GM21515 (cell line): ENCODE measurements at regions not wholly inside any gene's neighbourhood (a gene's known extent, or its start where the extent isn't known, plus 50 kb on each side); places are given as distances from the start of the nearest gene placed in this dataset.

Source experiments
- ATAC-seq: cut with Tn5 transposase; IDR thresholded peaks from one replicate; pipeline ENCODE4 v1.9.1; 2021; ENCODE audit not compliant: unreplicated experiment

- ATAC-seq = no peak
Observed at GRCh38 chr18:55863876-55864275, 275.9 kb upstream of the TCF4 start.

GRCh38 chr18:55863391-55863706 lies 275.4 kb upstream of the TCF4 start:
- no peak for ATAC-seq

GRCh38 chr18:55862693-55863390 lies 274.9 kb upstream of the TCF4 start:
- no peak for ATAC-seq

- no peak for ATAC-seq
Observed at GRCh38 chr18:55861266-55861665, 273.3 kb upstream of the TCF4 start.

GRCh38 chr18:55858661-55859515 lies 270.9 kb upstream of the TCF4 start:
- ATAC-seq = no peak

GRCh38 chr18:55857956-55858355 lies 270.0 kb upstream of the TCF4 start:
- no peak for ATAC-seq

GRCh38 chr18:55857409-55857808 lies 269.4 kb upstream of the TCF4 start:
- no peak for ATAC-seq

- ATAC-seq = no peak
Observed at GRCh38 chr18:55856679-55857078, 268.7 kb upstream of the TCF4 start.

- no peak for ATAC-seq
Observed at GRCh38 chr18:55856229-55856628, 268.2 kb upstream of the TCF4 start.

- no peak for ATAC-seq
Observed at GRCh38 chr18:55853268-55853667, 265.3 kb upstream of the TCF4 start.

GRCh38 chr18:55850904-55851303 lies 262.9 kb upstream of the TCF4 start:
- no peak for ATAC-seq

GRCh38 chr18:55849391-55849790 lies 261.4 kb upstream of the TCF4 start:
- ATAC-seq = no peak

- no peak for ATAC-seq
Observed at GRCh38 chr18:55847960-55848359, 260.0 kb upstream of the TCF4 start.

GRCh38 chr18:55845221-55845620 lies 257.2 kb upstream of the TCF4 start:
- no peak for ATAC-seq

GRCh38 chr18:55844382-55844781 lies 256.4 kb upstream of the TCF4 start:
- no peak for ATAC-seq

- no peak for ATAC-seq
Observed at GRCh38 chr18:55841314-55841713, 253.3 kb upstream of the TCF4 start.

GRCh38 chr18:55840601-55841170 lies 252.7 kb upstream of the TCF4 start:
- ATAC-seq = no peak

GRCh38 chr18:55839343-55839742 lies 251.4 kb upstream of the TCF4 start:
- no peak for ATAC-seq

GRCh38 chr18:55838841-55839240 lies 250.8 kb upstream of the TCF4 start:
- no peak for ATAC-seq

GRCh38 chr18:55838319-55838718 lies 250.3 kb upstream of the TCF4 start:
- ATAC-seq = no peak

- no peak for ATAC-seq
Observed at GRCh38 chr18:55833543-55833942, 245.6 kb upstream of the TCF4 start.

- no peak for ATAC-seq
Observed at GRCh38 chr18:55830544-55830943, 242.6 kb upstream of the TCF4 start.
